ENCODE measurements at regions not wholly inside any gene's neighbourhood (a gene's known extent, or its start where the extent isn't known, plus 50 kb on each side); places are given as distances from the start of the nearest gene placed in this dataset.
A peak's percentile ranks its signal among the peaks of the same experiment; 100 is the strongest.

GRCh38 chr1:208419746-208420420, 175.7 kb upstream of the PLXNA2 start:
- no peak for DNase-seq (ENCODE audit: low spot score)

GRCh38 chr1:208420696-208421095, 176.5 kb upstream of the PLXNA2 start:
- no peak for DNase-seq (ENCODE audit: low spot score)

DNA sequence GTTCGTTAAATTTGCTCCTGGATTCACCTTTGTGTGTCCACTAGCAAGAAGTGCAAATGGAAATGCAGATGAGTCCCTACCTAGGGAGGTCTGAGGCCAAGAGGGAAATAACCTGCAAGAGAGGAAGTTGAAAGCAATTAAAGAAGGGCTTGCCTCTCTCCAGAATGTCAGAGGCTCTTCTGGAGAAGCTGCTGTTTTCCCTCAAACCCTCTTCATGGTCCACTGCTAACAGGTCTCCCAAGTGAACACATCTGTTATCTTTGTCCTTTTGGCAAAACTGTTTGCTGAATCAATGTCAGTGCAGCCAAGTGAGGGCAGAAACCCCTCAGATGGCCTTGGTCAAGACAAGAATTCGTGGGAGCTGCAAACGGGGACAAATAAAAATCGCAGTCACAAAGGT, 177.3 kb upstream of the PLXNA2 start:
- no peak for DNase-seq (ENCODE audit: low spot score)

GRCh38 chr1:208423526-208423925, 179.3 kb upstream of the PLXNA2 start:
- DNase-seq (ENCODE audit: low spot score) = no peak

DNA sequence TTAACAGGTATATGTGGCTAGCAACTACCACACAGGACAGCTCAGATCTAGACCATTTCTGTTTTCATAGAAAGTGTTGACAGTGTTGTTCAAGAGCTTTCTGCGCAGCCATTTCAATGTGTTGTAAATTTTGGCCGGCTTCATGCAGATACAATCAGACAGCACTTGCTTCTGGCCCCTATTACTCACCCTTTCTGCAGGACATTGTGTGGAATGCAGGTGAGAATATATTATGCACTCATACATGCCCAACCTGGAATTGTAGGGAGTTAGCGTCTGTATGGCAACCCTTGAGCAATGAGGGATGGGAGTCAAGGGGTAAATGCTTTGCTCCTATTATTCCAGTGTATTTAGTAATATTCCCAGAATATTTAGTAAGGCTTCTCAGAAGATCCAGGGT, 180.9 kb upstream of the PLXNA2 start:
- DNase-seq (ENCODE audit: low spot score) = no peak

DNA sequence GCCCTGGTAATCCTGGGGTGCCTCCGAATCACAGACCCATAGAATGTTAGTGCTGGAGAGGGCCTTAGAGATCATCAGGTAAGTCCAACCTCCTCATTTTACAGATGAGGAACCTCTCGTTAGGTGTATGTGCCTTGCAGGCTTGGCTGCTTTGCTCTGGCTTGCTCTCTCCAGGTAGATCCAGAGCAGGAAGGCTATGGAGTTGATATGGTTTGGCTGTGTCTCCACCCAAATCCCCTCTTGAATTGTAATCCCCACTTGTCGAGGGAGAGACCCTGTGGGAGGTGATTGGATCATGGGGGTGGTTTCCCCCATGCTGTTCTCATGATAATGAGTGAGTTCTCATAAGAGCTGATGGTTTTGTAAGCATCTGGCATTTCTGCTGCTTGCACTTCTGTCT, 186.0 kb upstream of the PLXNA2 start:
- DNase-seq (ENCODE audit: low spot score) = no peak

DNA sequence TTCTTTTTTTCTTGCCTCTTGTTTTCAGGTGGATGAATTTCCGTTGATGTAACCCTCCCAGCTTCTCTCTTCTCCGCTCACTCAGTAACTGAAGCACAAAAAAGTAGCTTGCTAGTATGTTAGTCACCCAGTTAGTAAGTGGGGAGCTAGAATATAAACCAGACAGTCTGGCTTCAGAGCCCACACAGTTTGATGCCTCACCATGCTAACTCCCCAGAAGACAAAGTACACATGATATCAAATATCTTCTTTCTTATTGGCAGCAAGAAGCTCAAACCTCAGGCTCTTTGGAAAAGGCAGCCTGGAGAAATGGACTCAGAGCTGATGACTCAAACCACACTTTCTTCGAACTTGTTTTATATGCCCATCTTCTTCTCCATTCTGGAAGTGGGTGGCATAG, 187.5 kb upstream of the PLXNA2 start:
- DNase-seq (ENCODE audit: low spot score) = no peak

DNA sequence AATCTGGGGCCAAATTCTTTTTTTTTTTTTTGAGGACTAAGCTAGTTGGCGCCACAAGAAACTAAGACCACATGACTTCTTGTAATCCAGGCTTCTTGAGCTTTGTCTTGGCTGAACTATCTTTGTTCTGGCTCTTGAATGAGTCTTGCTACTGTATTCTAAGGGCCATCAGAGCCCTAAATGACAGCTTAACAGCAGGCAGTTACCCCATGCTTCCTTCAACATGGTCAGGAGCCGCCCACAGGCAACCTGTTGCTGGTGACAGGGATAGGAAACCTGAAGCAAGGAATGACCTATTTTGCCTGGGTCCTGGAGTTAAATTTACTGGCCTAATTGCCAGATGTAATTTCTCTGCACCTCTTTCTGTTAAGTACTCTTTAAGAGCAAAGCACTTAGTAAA, 188.2 kb upstream of the PLXNA2 start:
- DNase-seq (ENCODE audit: low spot score) = no peak

DNA sequence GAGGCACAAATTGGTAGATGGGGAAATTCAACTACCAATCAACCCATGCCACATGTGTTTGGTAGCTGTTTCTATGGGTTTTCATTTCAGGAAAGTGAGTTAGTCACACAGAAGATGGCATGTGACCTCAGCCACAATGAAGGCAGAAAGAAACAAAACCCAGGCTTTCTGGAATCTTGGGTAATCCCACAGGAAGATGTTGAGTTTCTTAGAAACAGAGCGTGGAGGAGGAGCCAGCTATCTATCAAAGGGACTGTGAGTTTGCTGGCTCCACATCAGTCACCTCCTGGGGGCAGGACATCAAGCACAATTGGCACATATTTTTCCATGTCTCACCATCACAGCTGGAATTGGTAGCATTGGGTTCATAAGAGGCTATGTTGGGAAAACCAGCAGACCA, 188.9 kb upstream of the PLXNA2 start:
- DNase-seq (ENCODE audit: low spot score) = no peak

- no peak for DNase-seq (ENCODE audit: low spot score)
Observed at GRCh38 chr1:208433971-208434370, 189.8 kb upstream of the PLXNA2 start.

- DNase-seq (ENCODE audit: low spot score) = no peak
Observed at GRCh38 chr1:208437401-208437800, 193.2 kb upstream of the PLXNA2 start.

- no peak for DNase-seq (ENCODE audit: low spot score)
Observed at GRCh38 chr1:208438112-208438699, 194.0 kb upstream of the PLXNA2 start.

DNA sequence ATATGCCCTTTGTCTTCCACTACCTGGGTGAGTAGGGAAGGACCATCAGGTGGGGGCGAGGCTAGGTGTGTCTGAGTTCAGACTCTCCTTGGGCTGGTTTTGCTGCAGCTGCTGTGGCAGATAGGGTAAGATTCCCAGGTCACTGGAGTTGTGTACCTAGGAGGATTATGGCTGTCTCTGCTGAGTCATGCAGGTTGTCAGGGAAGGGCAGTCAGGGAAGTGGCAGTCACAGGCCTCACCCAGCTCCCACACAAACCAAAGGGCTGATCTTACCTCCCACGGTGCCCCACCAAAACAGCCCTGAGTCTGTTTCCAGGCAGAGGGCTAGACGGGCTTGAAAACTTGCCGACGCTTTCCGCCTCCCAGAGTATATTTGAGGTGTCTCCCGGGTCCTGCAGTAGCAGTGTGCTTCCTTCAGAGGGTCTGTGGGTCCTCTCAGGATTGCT, 201.6 kb upstream of the PLXNA2 start:
- peak; percentile 12 for DNase-seq (ENCODE audit: low spot score)

DNA sequence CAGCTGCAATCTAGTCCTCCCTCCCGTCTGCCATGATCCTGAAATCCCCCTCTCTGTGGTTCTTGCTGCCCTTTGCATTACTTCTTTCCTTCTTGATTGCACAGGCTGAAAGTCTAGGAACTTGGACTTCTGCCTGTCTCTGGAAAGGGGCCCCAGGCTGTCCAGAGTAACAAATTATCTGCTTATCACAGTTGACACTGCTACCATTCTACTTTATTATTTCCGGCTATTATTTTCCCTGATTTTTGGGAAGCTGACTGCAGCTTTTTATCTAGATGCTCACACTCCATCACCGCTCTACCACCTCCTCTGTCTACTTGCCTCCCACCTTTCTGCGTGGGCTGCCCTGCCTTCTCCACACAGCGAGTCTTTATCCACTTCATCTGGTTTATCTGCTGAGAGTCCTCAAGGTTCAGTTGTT, 202.1 kb upstream of the PLXNA2 start:
- DNase-seq (ENCODE audit: low spot score) = no peak

DNA sequence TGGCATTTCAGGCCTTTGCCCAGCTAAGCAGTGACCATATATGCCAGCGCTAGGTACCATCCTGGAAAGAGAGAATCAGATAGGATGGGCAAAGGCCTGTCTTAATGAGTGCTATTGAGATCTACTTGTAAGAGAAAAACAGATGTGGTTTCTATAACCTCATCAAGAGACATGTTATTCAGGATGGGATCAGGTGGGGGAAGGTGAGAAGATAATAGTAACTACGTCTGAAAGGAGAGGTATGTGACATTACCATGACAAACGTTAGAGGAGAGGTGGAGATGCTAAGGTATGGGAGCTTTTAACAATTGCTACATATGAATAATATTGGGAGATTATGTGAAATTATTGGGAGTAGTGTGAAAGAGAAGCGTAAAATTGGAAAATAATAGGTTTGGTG, 204.2 kb upstream of the PLXNA2 start:
- no peak for DNase-seq (ENCODE audit: low spot score)

DNA sequence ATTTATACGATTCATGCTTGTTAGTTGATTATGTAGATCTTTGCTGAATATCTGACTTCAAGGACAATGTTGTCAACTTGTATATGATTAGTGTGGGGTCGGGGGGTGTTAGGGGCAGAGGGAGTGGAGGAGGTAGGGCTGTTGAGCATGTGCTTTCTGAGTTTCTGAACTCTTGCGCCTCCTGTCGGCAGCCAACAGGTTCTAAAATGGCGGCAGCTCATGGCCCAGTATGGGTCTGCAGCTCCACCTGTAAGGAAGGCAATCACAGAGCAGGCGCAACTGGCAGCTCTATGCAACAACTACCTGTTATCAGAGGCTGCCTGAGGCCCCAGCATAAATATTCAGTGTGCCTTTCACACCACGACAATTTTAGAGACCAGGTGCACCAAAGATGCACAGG, 205.8 kb upstream of the PLXNA2 start:
- no peak for DNase-seq (ENCODE audit: low spot score)

DNA sequence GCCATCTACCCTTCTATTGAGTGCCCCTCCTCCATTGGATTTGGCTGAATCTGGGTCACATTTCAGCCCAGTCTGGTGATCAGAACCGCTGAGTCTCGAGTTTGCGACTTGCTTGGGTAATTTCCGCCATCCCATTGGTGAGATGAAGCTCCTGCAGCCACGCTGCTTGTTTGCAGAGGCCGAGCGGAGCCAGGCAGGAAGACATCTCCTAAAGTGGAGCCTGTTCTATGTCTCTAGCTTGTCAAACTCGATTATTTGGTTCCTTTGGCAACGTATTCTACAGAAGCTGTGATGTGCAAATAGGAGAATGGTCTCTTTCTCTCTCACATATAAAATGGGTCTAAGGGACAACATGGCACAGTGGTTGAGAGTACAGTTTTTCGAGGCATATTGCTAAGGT, 206.8 kb upstream of the PLXNA2 start:
- DNase-seq (ENCODE audit: low spot score) = no peak

GRCh38 chr1:208455821-208456220, 211.6 kb upstream of the PLXNA2 start:
- no peak for DNase-seq (ENCODE audit: low spot score)

GRCh38 chr1:208456487-208456886, 212.3 kb upstream of the PLXNA2 start:
- no peak for DNase-seq (ENCODE audit: low spot score)

DNA sequence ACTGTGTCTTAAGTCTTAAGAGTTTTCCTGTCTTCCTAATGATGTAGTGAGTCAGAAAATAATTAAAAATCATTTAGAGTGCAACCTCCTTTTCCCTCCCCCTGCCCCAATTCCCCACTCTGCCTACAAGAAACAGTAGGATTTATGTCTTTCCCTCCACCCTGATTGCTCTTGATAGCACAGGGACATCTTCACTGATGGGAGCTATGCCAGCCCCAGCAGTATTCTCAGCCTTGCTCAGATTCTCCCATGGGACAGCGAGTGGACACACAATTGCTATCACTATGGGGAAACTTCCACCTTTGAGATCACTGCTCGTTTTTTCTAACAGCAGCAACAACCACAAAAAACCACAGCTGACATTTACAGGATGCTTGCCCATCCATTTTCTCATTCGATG, 216.6 kb upstream of the PLXNA2 start:
- DNase-seq (ENCODE audit: low spot score) = no peak

GRCh38 chr1:208461680-208462079, 217.5 kb upstream of the PLXNA2 start:
- peak; percentile 15 for DNase-seq (ENCODE audit: low spot score)

DNA sequence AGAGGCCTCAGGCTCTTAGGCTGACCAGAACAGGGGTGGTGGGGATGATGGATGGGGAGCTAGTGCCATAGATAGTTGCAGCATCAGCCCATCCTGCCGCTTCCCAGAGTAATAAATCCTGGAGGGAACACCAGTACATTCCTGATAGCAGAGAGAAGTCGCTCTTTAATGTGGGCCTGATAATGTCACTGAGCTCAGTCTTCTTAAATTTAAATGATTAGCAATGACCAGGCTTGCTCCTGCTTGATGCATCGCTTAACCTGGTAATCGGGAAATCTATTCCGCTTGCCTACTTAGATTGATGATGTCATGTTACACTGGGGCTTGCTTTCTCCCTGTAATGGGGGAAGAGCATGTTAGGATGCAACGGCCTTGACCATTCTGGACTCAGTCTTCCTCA, 218.6 kb upstream of the PLXNA2 start:
- no peak for DNase-seq (ENCODE audit: low spot score)

DNA sequence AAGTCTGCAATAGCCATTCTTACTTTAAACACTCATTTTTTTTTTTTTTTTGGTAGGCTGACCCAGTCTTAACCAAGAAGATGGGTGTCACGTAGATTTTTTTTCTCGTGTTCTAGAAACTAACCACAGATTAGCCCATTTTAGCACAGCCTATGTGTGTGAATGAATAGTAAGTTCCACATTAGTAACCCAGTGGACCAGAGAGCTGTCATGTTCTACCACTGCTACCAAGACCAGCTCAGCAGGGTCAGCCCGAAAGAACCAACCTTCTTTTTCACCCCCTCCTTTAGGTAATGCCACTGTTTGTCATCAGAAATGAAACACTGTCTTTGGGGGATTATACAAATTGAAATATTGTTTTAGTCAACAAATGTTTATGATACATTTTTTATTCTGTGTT, 221.1 kb upstream of the PLXNA2 start:
- no peak for DNase-seq (ENCODE audit: low spot score)

Measured in HT-29 (cell line).